Activated CD8-positive, alpha-beta T cell treated with anti-CD3 and anti-CD28 coated beads, Interleukin-2, amount 10 ng/mL, durations not matched to agents 7 days and 5 days (primary cell): ENCODE measurements at regions not wholly inside any gene's neighbourhood (a gene's known extent, or its start where the extent isn't known, plus 50 kb on each side); places are given as distances from the start of the nearest gene placed in this dataset.

Source experiments
- ATAC-seq: fragments of 150-1000 bp; cut with Tn5 transposase; one replicate; pipeline ENCODE4 v1.10.0; 2021; ENCODE audit warnings: moderate library complexity
- CTCF ChIA-PET: fragments of 350-600 bp; sonication (Branson Sonifier 250); formaldehyde crosslinking; loops from one replicate; lab custom pipeline; 2021; ENCODE audit warnings: antibody characterized with exemption; lab: Charles Lee
- POLR2A ChIA-PET: fragments of 350-600 bp; sonication (Branson Sonifier 250); formaldehyde crosslinking; loops from one replicate; lab custom pipeline; 2021; ENCODE audit warnings: antibody characterized with exemption; lab: Charles Lee
- DNase-seq: peaks from one replicate; pipeline ENCODE4 v3.0.0-alpha.2; 2020
- H3K27ac Mint-ChIP-seq: one replicate; pipeline ENCODE4 v1.8.0; 2021; ENCODE audit warnings: mild to moderate bottlenecking, mixed read lengths
- H3K27me3 Mint-ChIP-seq: one replicate; pipeline ENCODE4 v1.8.0; 2021; ENCODE audit warnings: low read depth, mixed read lengths
- H3K36me3 Mint-ChIP-seq: one replicate; pipeline ENCODE4 v1.8.0; 2021; ENCODE audit warnings: low read depth, mixed read lengths
- H3K4me1 Mint-ChIP-seq: one replicate; pipeline ENCODE4 v1.8.0; 2021; ENCODE audit warnings: low read depth, mixed read lengths
- H3K4me3 Mint-ChIP-seq: one replicate; pipeline ENCODE4 v1.8.0; 2021; ENCODE audit warnings: mild to moderate bottlenecking, mixed read lengths
- H3K9me3 Mint-ChIP-seq: one replicate; pipeline ENCODE4 v1.8.0; 2022; ENCODE audit warnings: mixed read lengths; ENCODE audit not compliant: insufficient read depth

- no peaks in the 10 kb centered on the region for H3K4me1 Mint-ChIP-seq
- H3K27ac Mint-ChIP-seq = no peak overlapping the region
- no peak for DNase-seq
- no peaks in the 10 kb centered on the region for H3K9me3 Mint-ChIP-seq
- ATAC-seq = no peak
- H3K36me3 Mint-ChIP-seq = no peaks in the 10 kb centered on the region
- ChIA-PET CTCF (no interaction called here), POLR2A (no interaction called here)
- no peaks in the 10 kb centered on the region for H3K27me3 Mint-ChIP-seq
- H3K4me3 Mint-ChIP-seq = no peak overlapping the region
Measured at GRCh38 chr1:87805666-87806378, 477.1 kb downstream of the LMO4 start.

GRCh38 chr1:87806379-87807094 lies 477.9 kb downstream of the LMO4 start:
- H3K9me3 Mint-ChIP-seq = no peaks in the 10 kb centered on the region
- H3K27me3 Mint-ChIP-seq = peaks cover 3% of the 10 kb centered on the region
- ATAC-seq = no peak
- DNase-seq = no peak
- no peak overlapping the region for H3K4me3 Mint-ChIP-seq
- H3K27ac Mint-ChIP-seq = no peak overlapping the region
- CTCF ChIA-PET = no interaction called here
- H3K4me1 Mint-ChIP-seq = no peaks in the 10 kb centered on the region
- no peaks in the 10 kb centered on the region for H3K36me3 Mint-ChIP-seq
- POLR2A ChIA-PET = no interaction called here

GRCh38 chr1:87810166-87810565 lies 481.5 kb downstream of the LMO4 start:
- DNase-seq = no peak
- no peak overlapping the region for H3K27ac Mint-ChIP-seq
- H3K4me3 Mint-ChIP-seq = no peak overlapping the region
- peaks cover 3% of the 10 kb centered on the region for H3K27me3 Mint-ChIP-seq
- no peaks in the 10 kb centered on the region for H3K4me1 Mint-ChIP-seq
- no peaks in the 10 kb centered on the region for H3K36me3 Mint-ChIP-seq
- ATAC-seq = no peak
- POLR2A ChIA-PET = no interaction called here
- CTCF ChIA-PET = no interaction called here
- H3K9me3 Mint-ChIP-seq = no peaks in the 10 kb centered on the region

GRCh38 chr1:87812871-87813577 lies 484.3 kb downstream of the LMO4 start:
- Mint-ChIP-seq H3K4me3 (no peak overlapping the region), H3K27me3 (peaks cover 3% of the 10 kb centered on the region), H3K36me3 (no peaks in the 10 kb centered on the region), H3K9me3 (no peaks in the 10 kb centered on the region), H3K4me1 (no peaks in the 10 kb centered on the region), H3K27ac (no peak overlapping the region)
- CTCF ChIA-PET = no interaction called here
- DNase-seq = no peak
- ATAC-seq = no peak
- POLR2A ChIA-PET = no interaction called here

GRCh38 chr1:87814573-87814972 lies 485.9 kb downstream of the LMO4 start:
- no peak for DNase-seq
- no peaks in the 10 kb centered on the region for H3K36me3 Mint-ChIP-seq
- H3K9me3 Mint-ChIP-seq = no peaks in the 10 kb centered on the region
- no peaks in the 10 kb centered on the region for H3K4me1 Mint-ChIP-seq
- H3K4me3 Mint-ChIP-seq = no peak overlapping the region
- POLR2A ChIA-PET = no interaction called here
- peaks cover 3% of the 10 kb centered on the region for H3K27me3 Mint-ChIP-seq
- ATAC-seq = no peak
- CTCF ChIA-PET = no interaction called here
- H3K27ac Mint-ChIP-seq = no peak overlapping the region

- Mint-ChIP-seq H3K4me1 (no peaks in the 10 kb centered on the region), H3K4me3 (no peak overlapping the region), H3K9me3 (no peaks in the 10 kb centered on the region), H3K36me3 (no peaks in the 10 kb centered on the region), H3K27me3 (peaks cover 2% of the 10 kb centered on the region), H3K27ac (no peak overlapping the region)
- CTCF ChIA-PET = no interaction called here
- DNase-seq (no peak), ATAC-seq (no peak)
- POLR2A ChIA-PET = interaction anchor here (0.6 kb wide), 1 partner anchor 39 kb away, joined by 3 read pairs; no protein-coding TSS in a partner anchor
Measured at GRCh38 chr1:87816646-87817045, 488.0 kb downstream of the LMO4 start.

- H3K27ac Mint-ChIP-seq = no peak overlapping the region
- H3K9me3 Mint-ChIP-seq = no peaks in the 10 kb centered on the region
- DNase-seq (no peak), ATAC-seq (no peak)
- no peaks in the 10 kb centered on the region for H3K36me3 Mint-ChIP-seq
- CTCF ChIA-PET = no interaction called here
- no peak overlapping the region for H3K4me3 Mint-ChIP-seq
- H3K4me1 Mint-ChIP-seq = no peaks in the 10 kb centered on the region
- peaks cover 2% of the 10 kb centered on the region for H3K27me3 Mint-ChIP-seq
- POLR2A ChIA-PET = no interaction called here
Measured at GRCh38 chr1:87820668-87821334, 492.1 kb downstream of the LMO4 start.

- H3K36me3 Mint-ChIP-seq = no peaks in the 10 kb centered on the region
- no peaks in the 10 kb centered on the region for H3K9me3 Mint-ChIP-seq
- DNase-seq (no peak), ATAC-seq (no peak)
- ChIA-PET POLR2A (no interaction called here), CTCF (no interaction called here)
- H3K4me1 Mint-ChIP-seq = no peaks in the 10 kb centered on the region
- no peak overlapping the region for H3K4me3 Mint-ChIP-seq
- no peak overlapping the region for H3K27ac Mint-ChIP-seq
- H3K27me3 Mint-ChIP-seq = peaks cover 2% of the 10 kb centered on the region
Measured at GRCh38 chr1:87821335-87821697, 492.6 kb downstream of the LMO4 start.

- DNase-seq = no peak
- no peak for ATAC-seq
- Mint-ChIP-seq H3K4me3 (no peak overlapping the region), H3K36me3 (no peaks in the 10 kb centered on the region), H3K27me3 (no peaks in the 10 kb centered on the region), H3K27ac (no peak overlapping the region), H3K4me1 (no peaks in the 10 kb centered on the region), H3K9me3 (no peaks in the 10 kb centered on the region)
- ChIA-PET CTCF (interaction anchor here (1.1 kb wide), 1 partner anchor 13 kb away, joined by 3 read pairs; no protein-coding TSS in a partner anchor), POLR2A (no interaction called here)
Measured at GRCh38 chr1:87826681-87827251, 498.1 kb downstream of the LMO4 start.

- Mint-ChIP-seq H3K4me3 (no peak overlapping the region), H3K27me3 (no peaks in the 10 kb centered on the region), H3K36me3 (no peaks in the 10 kb centered on the region), H3K27ac (no peak overlapping the region), H3K9me3 (no peaks in the 10 kb centered on the region), H3K4me1 (no peaks in the 10 kb centered on the region)
- POLR2A ChIA-PET = no interaction called here
- no peak for DNase-seq
- ATAC-seq = no peak
- CTCF ChIA-PET = no interaction called here
Measured at GRCh38 chr1:87829360-87829759, 500.7 kb downstream of the LMO4 start.

GRCh38 chr1:87830432-87830978 lies 501.8 kb downstream of the LMO4 start:
- ChIA-PET CTCF (no interaction called here), POLR2A (no interaction called here)
- Mint-ChIP-seq H3K4me1 (no peaks in the 10 kb centered on the region), H3K9me3 (no peaks in the 10 kb centered on the region), H3K4me3 (no peak overlapping the region), H3K27ac (no peak overlapping the region), H3K36me3 (no peaks in the 10 kb centered on the region), H3K27me3 (no peaks in the 10 kb centered on the region)
- DNase-seq = no peak
- no peak for ATAC-seq
